GM20000 (cell line): ENCODE measurements at regions not wholly inside any gene's neighbourhood (a gene's known extent, or its start where the extent isn't known, plus 50 kb on each side); places are given as distances from the start of the nearest gene placed in this dataset.
A peak's percentile ranks its signal among the peaks of the same experiment; 100 is the strongest.

Experiments used
- DNase-seq: peaks from one replicate; pipeline ENCODE4 v3.0.0; 2012; ENCODE audit warnings: low spot score
- CTCF ChIP-seq: IDR thresholded peaks from 2 replicates; pipeline ENCODE4 v1.5.1; 2012; ENCODE audit warnings: mild to moderate bottlenecking, control low read depth; ENCODE audit errors: extremely low read depth, missing control alignments

DNA sequence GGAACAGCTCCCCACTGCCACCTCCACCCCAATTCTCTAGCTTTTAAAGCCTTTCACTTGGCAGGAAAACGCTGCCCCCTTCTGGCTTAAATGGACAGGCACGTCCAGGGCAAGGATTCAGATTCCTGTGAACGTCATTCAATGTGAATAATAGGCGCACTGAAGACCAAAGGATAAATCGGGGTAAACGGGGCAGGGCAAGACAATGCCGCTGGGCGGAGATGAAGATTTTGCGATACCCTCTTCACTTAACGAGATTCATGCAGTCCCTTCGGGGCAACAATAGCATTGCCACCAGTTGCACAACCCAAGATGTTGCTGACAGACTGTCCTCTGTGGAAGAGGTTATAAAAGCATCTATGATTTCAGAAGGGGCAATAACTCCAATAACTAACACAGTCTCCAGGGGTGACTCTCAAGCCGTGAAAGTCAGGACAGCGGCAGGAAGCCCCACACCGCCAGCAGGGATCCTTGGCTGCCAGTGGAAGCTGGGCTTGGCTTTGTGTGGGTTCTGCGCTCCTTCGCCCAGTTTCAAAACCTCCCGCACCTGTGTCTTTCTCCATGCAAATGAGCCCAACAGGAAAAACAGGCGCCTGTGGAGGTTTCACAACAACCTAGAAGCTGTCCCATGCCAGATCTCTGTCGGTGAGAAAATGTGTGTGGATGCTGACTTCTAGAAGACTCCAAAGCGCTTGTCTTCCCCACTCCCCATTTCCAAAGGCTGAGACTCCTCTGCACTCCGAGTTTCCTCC lies 291.8 kb downstream of the BMP7 start:
- TF ChIP-seq CTCF = peak; percentile 57
- DNase-seq = peak; percentile 25

- DNase-seq = no peak
- no peak for TF ChIP-seq CTCF
These were observed 290.6 kb downstream of the BMP7 start for GRCh38 chr20:56975838-56976237.

DNA sequence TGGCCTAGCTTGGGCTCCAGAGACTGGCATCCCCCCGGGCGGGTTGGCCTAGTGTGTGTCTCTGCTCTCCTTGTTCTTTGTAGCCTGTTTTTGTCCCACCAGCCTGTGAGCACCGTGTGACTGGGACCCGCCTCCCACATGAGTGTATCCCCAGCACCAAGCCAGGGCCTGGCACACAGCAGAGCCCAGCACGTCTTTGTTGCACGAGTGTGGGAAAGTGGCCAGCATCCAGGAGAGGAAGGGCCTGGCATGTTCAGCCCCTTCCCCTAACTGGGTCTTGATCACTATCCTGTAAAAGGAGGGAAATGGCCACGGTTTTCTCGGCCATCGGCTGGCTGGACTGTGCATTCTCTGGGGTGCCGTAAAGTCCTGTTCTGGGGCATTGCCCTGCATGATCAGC lies 290.1 kb downstream of the BMP7 start:
- no peak for TF ChIP-seq CTCF
- no peak for DNase-seq

GRCh38 chr20:56978475-56978874 lies 288.0 kb downstream of the BMP7 start:
- no peak for TF ChIP-seq CTCF
- no peak for DNase-seq

DNA sequence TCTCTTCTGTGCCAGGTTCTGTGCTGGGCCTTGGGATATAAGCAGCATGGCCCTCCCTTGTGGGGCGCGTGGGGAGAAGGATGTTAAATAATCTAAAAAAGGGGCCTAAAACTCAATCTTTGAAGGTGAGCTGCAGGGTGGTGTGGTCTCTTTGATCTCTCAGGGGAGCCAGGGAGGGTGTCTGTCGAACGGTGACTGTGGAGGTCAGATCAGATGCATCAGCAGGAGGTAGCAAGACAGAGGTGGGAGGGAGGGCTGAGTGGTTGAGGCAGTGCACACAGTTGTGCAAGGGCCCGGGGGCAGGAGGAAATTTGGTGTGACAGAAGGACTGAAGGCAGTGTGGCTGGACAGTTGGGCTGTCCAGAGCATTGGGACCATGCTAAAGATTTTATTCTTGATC lies 287.3 kb downstream of the BMP7 start:
- DNase-seq = no peak
- no peak for TF ChIP-seq CTCF

DNA sequence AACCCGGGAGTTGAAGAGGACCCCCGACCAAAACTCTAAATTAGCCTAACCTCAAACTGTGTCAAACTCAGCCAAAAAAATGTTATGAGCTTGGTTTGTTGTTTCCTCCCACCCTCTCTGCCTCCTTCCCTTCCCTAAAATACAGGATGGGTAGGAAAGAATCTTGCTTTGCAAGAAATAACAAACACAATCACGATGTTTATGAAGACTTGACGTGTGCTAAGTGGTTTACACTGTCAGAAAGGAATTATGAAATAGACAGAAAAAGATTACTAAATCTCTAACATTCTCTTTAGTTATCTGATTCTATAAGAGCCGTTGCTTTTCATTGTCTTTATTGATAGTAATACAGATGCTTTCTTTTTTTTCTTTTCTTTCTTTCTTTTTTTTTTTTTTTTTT lies 285.1 kb downstream of the BMP7 start:
- TF ChIP-seq CTCF = no peak
- no peak for DNase-seq

DNA sequence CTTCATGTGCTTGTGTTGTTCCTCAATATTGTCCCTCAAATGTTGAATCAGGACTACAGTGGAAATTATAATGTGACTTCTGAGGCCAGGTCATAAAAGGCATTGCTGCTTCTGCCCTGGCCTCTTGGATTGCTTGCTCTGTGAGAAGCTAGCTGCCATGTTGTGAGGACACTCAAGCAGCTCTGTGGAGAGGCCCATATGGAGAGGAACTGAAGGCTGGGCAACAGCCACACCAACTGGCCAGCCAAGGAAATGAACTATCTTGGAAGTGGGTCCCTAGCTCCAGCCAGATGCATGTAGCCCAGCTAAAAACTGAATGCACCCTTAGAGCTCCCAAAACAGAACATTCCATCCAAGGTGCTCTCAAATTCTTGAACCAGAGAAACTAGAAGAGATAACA lies 282.6 kb downstream of the BMP7 start:
- no peak for DNase-seq

More for the DNA sequence above, 282.6 kb downstream of the BMP7 start:
- no peak for TF ChIP-seq CTCF
